GM19099 (cell line): ENCODE measurements at regions not wholly inside any gene's neighbourhood (a gene's known extent, or its start where the extent isn't known, plus 50 kb on each side); places are given as distances from the start of the nearest gene placed in this dataset.

Source experiments
- POLR2A ChIP-seq: IDR thresholded peaks from 3 replicates; pipeline ENCODE4 v1.6.1; 2011; ENCODE audit warnings: low read depth; ENCODE audit not compliant: insufficient read length; ENCODE audit errors: extremely low read depth

GRCh38 chr3:72318504-72319193 is 529.6 kb downstream of the SHQ1 start:
- TF ChIP-seq POLR2A: no peak

GRCh38 chr3:72317491-72317890 is 530.8 kb downstream of the SHQ1 start:
- TF ChIP-seq POLR2A: no peak

GRCh38 chr3:72316501-72317279 is 531.6 kb downstream of the SHQ1 start:
- no peak for TF ChIP-seq POLR2A

- no peak for TF ChIP-seq POLR2A
Observed at GRCh38 chr3:72313308-72313707, 528.4 kb upstream of the PROK2 start.

GRCh38 chr3:72312339-72312738 is 527.4 kb upstream of the PROK2 start:
- TF ChIP-seq POLR2A: no peak

- TF ChIP-seq POLR2A: no peak
Observed at GRCh38 chr3:72311425-72311824, 526.5 kb upstream of the PROK2 start.

GRCh38 chr3:72310419-72311380 is 525.8 kb upstream of the PROK2 start:
- TF ChIP-seq POLR2A: peak; percentile 13

- no peak for TF ChIP-seq POLR2A
Observed at GRCh38 chr3:72309661-72310418, 524.9 kb upstream of the PROK2 start.

- TF ChIP-seq POLR2A: no peak
Observed at GRCh38 chr3:72308641-72309040, 523.7 kb upstream of the PROK2 start.

GRCh38 chr3:72307438-72308115 is 522.6 kb upstream of the PROK2 start:
- no peak for TF ChIP-seq POLR2A

- no peak for TF ChIP-seq POLR2A
Observed at GRCh38 chr3:72306800-72307341, 521.9 kb upstream of the PROK2 start.

- TF ChIP-seq POLR2A: no peak
Observed at GRCh38 chr3:72303926-72304325, 519.0 kb upstream of the PROK2 start.

GRCh38 chr3:72301779-72302178 is 516.8 kb upstream of the PROK2 start:
- no peak for TF ChIP-seq POLR2A

GRCh38 chr3:72300621-72301020 is 515.7 kb upstream of the PROK2 start:
- no peak for TF ChIP-seq POLR2A
